Neutrophil (primary cell): ENCODE measurements at regions not wholly inside any gene's neighbourhood (a gene's known extent, or its start where the extent isn't known, plus 50 kb on each side); places are given as distances from the start of the nearest gene placed in this dataset.

Source experiments
- H3K27ac ChIP-seq: fragments of 200-600 bp; sonication (generic); 2 replicates; pipeline ENCODE4 v1.5.1; 2016; ENCODE audit warnings: mild to moderate bottlenecking, moderate library complexity
- H3K27me3 ChIP-seq: fragments of 200-600 bp; sonication (generic); 2 replicates; pipeline ENCODE4 v1.6.0; 2016; ENCODE audit warnings: mild to moderate bottlenecking
- H3K36me3 ChIP-seq: fragments of 200-600 bp; sonication (generic); 2 replicates; pipeline ENCODE4 v1.5.1; 2017
- H3K4me1 ChIP-seq, 2 experiments: fragments of 200-600 bp in 1 of 2; sonication (generic) in 1 of 2; 1 replicate in 1 of 2; 2 replicates in 1 of 2; pipeline versions ENCODE4 v1.5.1 to v1.6.1; 2013 to 2016; ENCODE audit warnings: low read depth in 1 of 2, low read length in 1 of 2, mild to moderate bottlenecking in 1 of 2, moderate library complexity in 1 of 2; ENCODE audit not compliant: control insufficient read depth in 1 of 2, insufficient read depth in 1 of 2
- H3K4me3 ChIP-seq, 2 experiments: fragments of 200-600 bp in 1 of 2; sonication (generic) in 1 of 2; 1 replicate in 1 of 2; 2 replicates in 1 of 2; pipeline ENCODE4 v1.5.1; 2013 to 2016; ENCODE audit warnings: low read depth in 1 of 2, low read length in 1 of 2, mild to moderate bottlenecking in 1 of 2, moderate library complexity in 1 of 2
- H3K9me3 ChIP-seq: fragments of 200-600 bp; sonication (generic); 2 replicates; pipeline ENCODE4 v1.5.1; 2016
- TF ChIP-seq, protein P1 (sequence below): fragments of 200-600 bp; sonication (generic); IDR thresholded peaks from 2 replicates; pipeline ENCODE4 v1.5.1; 2016; ENCODE audit warnings: antibody characterized with exemption

DNA sequence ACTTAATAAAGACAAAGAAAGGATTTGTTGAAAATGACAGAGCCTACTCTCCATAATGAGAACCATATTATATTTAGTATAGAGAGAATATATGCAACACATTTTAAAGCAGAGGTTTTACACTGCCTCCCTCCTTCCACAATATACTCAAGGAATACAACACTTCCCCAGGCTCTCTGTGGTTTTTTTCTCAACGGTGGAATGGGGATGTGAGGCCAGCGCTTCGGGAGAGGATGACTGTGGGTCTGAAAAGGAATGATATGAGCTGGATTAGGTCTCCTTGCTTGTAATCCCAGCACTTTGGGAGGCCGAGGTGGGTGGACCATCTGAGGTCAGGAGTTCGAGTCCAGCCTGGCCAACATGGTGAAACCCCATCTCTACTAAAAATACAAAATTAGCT, 348.7 kb upstream of the KLF3 start:
- H3K4me1 ChIP-seq: peaks cover 23 to 24% of the 10 kb centered on the region in 2 experiments
- no peak overlapping the region for H3K4me3 ChIP-seq
- TF ChIP-seq, protein P1, sequence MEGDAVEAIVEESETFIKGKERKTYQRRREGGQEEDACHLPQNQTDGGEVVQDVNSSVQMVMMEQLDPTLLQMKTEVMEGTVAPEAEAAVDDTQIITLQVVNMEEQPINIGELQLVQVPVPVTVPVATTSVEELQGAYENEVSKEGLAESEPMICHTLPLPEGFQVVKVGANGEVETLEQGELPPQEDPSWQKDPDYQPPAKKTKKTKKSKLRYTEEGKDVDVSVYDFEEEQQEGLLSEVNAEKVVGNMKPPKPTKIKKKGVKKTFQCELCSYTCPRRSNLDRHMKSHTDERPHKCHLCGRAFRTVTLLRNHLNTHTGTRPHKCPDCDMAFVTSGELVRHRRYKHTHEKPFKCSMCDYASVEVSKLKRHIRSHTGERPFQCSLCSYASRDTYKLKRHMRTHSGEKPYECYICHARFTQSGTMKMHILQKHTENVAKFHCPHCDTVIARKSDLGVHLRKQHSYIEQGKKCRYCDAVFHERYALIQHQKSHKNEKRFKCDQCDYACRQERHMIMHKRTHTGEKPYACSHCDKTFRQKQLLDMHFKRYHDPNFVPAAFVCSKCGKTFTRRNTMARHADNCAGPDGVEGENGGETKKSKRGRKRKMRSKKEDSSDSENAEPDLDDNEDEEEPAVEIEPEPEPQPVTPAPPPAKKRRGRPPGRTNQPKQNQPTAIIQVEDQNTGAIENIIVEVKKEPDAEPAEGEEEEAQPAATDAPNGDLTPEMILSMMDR: no peak
- no peaks in the 10 kb centered on the region for H3K9me3 ChIP-seq
- no peaks in the 10 kb centered on the region for H3K36me3 ChIP-seq
- H3K27ac ChIP-seq: no peak overlapping the region
- no peaks in the 10 kb centered on the region for H3K27me3 ChIP-seq

DNA sequence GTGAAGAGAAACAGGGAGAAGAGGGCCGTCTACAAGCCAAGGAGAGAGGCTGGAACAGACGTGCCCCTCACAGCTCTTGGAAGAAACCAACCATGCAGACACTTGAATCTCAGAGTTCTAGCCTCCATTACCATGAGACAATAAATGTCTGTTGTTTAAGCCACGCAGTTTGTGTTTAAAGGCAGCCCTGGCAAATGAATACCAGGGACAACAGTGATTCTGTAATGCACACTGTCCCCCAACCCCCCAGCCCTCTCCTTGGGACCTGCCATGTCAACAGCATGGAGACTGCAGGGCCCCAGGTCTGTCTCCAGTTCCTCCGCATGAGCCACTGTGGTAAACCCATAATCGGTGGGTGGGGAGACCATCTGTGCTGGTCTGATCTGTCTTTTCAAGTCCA, 348.0 kb upstream of the KLF3 start:
- Histone ChIP-seq H3K27me3 (no peaks in the 10 kb centered on the region), H3K9me3 (no peaks in the 10 kb centered on the region), H3K36me3 (no peaks in the 10 kb centered on the region), H3K4me3 (no peak overlapping the region), H3K27ac (no peak overlapping the region), H3K4me1 (peaks cover 23 to 24% of the 10 kb centered on the region in 2 experiments)
- TF ChIP-seq, protein P1: no peak

DNA sequence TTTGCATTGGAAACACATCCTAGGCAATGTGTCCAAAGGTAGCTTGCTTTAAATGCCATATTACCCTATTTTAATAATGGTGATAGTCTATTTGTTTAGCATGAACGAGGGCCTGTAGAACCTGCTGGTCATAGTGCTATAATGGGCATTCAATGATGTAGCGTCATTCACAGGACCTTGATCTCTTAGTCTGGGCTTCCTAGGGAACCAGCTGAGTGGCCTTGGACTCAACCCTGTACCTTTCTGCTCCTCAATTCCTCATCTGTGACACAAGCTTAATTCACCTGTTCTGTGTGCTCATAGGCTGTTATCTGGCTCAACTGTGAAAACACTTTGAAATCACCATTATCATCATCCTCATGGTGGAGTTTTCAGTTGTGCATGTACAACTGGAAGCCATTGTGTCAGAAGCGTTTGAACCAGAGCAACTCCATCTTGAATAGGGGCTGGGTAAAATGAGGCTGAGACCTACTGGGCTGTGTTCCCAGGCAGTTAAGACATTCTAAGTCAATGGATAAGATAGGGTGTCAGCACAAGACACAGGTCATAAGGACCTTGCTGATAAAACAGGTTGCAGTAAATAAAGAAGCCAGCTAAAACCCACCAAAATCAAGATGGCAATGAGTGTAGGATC, 346.8 kb upstream of the KLF3 start:
- Histone ChIP-seq H3K9me3 (no peaks in the 10 kb centered on the region), H3K4me1 (peaks cover 23 to 24% of the 10 kb centered on the region in 2 experiments), H3K27ac (no peak overlapping the region), H3K27me3 (no peaks in the 10 kb centered on the region), H3K4me3 (no peak overlapping the region), H3K36me3 (no peaks in the 10 kb centered on the region)
- TF ChIP-seq, protein P1: no peak

DNA sequence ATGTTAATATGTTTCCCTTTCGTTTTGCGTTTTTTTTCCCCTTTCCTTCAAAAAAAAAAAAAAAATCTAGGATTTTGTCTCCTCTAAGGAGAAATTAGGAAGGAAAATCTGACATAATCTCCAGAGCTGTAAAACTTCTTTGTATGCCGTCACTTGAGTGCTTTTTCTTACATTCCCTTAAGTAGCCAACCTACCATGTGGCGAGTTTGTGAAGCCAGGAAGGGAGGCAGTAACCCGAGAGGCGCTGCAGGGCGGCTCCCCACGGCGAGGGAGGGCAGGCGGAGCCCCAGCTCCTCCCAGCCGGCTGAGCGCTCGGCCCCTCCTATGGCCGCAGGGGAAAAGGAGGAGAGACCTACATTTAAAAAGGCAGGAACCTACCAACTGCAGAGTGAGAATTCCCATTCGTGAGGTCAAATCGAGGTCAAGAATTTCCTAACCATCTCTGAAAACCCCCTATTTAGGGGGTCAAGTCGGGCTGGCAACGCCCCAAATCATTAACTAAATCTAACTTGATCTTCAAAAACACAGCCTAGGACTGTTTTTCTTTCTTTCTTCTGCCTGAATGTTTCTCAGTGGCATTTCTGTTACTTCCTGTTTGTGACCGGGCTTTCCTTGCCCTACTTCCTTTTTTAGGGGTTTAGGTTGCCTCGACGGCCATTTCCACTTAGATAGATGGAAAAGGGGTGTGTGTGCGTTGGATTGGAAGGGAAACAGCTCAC, 345.1 kb upstream of the KLF3 start:
- TF ChIP-seq, protein P1: peak; percentile 18
- Histone ChIP-seq H3K4me3 (peak overlapping the region; percentile 60 to 69), H3K36me3 (no peaks in the 10 kb centered on the region), H3K4me1 (peaks cover 23 to 24% of the 10 kb centered on the region in 2 experiments), H3K27me3 (no peaks in the 10 kb centered on the region), H3K9me3 (no peaks in the 10 kb centered on the region), H3K27ac (peak overlapping the region; percentile 93)

DNA sequence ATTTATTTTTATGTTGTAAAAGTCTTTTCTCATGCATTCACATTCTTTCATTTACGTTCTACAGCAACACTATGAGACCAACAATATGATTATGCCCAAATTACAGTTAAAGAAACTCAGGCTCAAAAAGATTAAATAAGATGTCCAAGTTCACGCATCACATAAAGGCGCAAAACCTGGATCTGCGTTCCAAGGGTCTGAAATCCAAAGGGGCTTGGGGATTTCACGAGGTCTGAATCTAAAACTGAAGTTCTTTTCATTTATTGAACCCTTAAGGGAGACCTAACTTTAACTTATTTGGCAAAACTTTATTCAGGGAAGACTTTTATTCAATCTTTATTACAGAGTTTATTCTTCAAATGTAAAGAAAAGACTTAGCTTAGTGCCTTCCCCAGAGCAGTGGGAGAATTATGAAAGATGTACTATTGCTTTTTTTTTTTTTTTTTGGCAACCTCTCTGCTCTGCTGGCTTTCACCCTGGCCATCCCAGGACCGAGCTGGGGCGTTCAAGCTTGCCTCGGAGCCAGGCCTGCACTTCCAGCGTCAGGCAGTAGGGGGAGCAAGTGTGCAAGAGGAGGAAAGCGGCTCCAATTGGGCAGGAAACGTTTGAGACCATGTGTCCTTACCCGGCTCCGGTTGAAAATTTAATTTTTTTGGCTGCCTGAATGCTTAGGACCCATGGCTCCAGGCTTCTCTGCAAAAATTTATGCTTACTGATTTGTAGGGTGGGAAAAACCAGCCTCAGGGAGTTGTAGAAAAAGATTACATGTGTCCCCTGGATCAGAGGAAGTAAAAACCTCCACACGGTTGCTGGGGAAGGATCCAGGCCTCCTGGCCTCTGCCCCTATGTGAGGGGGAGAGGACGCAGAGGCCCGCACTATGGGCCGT, 344.3 kb upstream of the KLF3 start:
- TF ChIP-seq, protein P1: peak; percentile 98
- Histone ChIP-seq H3K36me3 (no peaks in the 10 kb centered on the region), H3K9me3 (no peaks in the 10 kb centered on the region), H3K4me3 (peak overlapping the region; percentile 60 to 69), H3K27me3 (no peaks in the 10 kb centered on the region), H3K4me1 (peaks cover 23 to 24% of the 10 kb centered on the region in 2 experiments), H3K27ac (peak overlapping the region; percentile 93)
